ENCODE measurements at regions not wholly inside any gene's neighbourhood (a gene's known extent, or its start where the extent isn't known, plus 50 kb on each side); places are given as distances from the start of the nearest gene placed in this dataset.

DNA sequence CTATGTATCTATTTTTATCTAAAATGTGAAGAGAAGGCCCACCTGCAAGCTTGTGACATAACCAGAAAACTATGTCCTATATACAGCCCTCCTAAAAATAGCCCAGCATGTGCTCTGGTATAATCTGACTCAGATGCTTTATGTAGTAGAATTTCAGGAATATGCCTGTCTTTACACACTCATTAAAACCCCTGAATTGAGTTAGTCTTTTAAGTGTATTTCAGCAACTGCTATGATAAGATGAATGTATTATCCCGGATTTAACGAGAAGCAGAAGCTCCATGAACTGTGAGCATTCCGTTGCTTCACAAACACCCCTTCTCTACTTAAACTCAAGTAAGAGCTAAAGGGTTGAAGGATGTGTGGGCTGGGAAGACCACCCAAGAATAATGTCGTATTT, 89.9 kb upstream of the PRICKLE1 start:
- 97% methylated on average over 4 of the region's 4 CpGs for WGBS
- no peak overlapping the region for H3K27ac ChIP-seq (ENCODE audit: low read depth in 1 of 2, low read length in 1 of 2)
- no peaks in the 10 kb centered on the region for H3K9me3 ChIP-seq (ENCODE audit: control insufficient read depth in 2 of 2, insufficient read depth in 1 of 2, low read length in 1 of 2)
- H3K27me3 ChIP-seq (ENCODE audit: control insufficient read depth in 2 of 2, insufficient read depth in 1 of 2, low read length in 1 of 2) = no peaks in the 10 kb centered on the region
- no peaks in the 10 kb centered on the region for H3K36me3 ChIP-seq (ENCODE audit: control insufficient read depth in 2 of 2, insufficient read depth in 2 of 2, low read length in 1 of 2)
- H3K4me1 ChIP-seq (ENCODE audit: control insufficient read depth in 2 of 2, insufficient read depth in 2 of 2, low read length in 2 of 2) = no peaks in the 10 kb centered on the region
- H3K4me3 ChIP-seq (ENCODE audit: low read length in 2 of 2) = no peak overlapping the region
- DNase-seq (ENCODE audit: low read depth in 6 of 9, low spot score in 9 of 9) = no peak

- Histone ChIP-seq H3K27me3 (ENCODE audit: control insufficient read depth in 2 of 2, insufficient read depth in 1 of 2, low read length in 1 of 2) (no peaks in the 10 kb centered on the region), H3K9me3 (ENCODE audit: control insufficient read depth in 2 of 2, insufficient read depth in 1 of 2, low read length in 1 of 2) (no peaks in the 10 kb centered on the region), H3K27ac (ENCODE audit: low read depth in 1 of 2, low read length in 1 of 2) (no peak overlapping the region), H3K36me3 (ENCODE audit: control insufficient read depth in 2 of 2, insufficient read depth in 2 of 2, low read length in 1 of 2) (no peaks in the 10 kb centered on the region), H3K4me3 (ENCODE audit: low read length in 2 of 2) (no peak overlapping the region), H3K4me1 (ENCODE audit: control insufficient read depth in 2 of 2, insufficient read depth in 2 of 2, low read length in 2 of 2) (no peaks in the 10 kb centered on the region)
- 92% methylated on average over 2 of the region's 2 CpGs for WGBS
- DNase-seq (ENCODE audit: low read depth in 6 of 9, low spot score in 9 of 9) = no peak
These were observed 87.9 kb upstream of the PRICKLE1 start for GRCh38 chr12:42677461-42677860.

- no peak for DNase-seq (ENCODE audit: low read depth in 6 of 9, low spot score in 9 of 9)
- Histone ChIP-seq H3K4me1 (ENCODE audit: control insufficient read depth in 2 of 2, insufficient read depth in 2 of 2, low read length in 2 of 2) (no peaks in the 10 kb centered on the region), H3K27ac (ENCODE audit: low read depth in 1 of 2, low read length in 1 of 2) (no peak overlapping the region), H3K4me3 (ENCODE audit: low read length in 2 of 2) (no peak overlapping the region), H3K36me3 (ENCODE audit: control insufficient read depth in 2 of 2, insufficient read depth in 2 of 2, low read length in 1 of 2) (no peaks in the 10 kb centered on the region), H3K27me3 (ENCODE audit: control insufficient read depth in 2 of 2, insufficient read depth in 1 of 2, low read length in 1 of 2) (no peaks in the 10 kb centered on the region), H3K9me3 (ENCODE audit: control insufficient read depth in 2 of 2, insufficient read depth in 1 of 2, low read length in 1 of 2) (no peaks in the 10 kb centered on the region)
- WGBS = 87% methylated on average over 3 of the region's 3 CpGs
These were observed 84.0 kb upstream of the PRICKLE1 start for GRCh38 chr12:42673535-42673934.

DNA sequence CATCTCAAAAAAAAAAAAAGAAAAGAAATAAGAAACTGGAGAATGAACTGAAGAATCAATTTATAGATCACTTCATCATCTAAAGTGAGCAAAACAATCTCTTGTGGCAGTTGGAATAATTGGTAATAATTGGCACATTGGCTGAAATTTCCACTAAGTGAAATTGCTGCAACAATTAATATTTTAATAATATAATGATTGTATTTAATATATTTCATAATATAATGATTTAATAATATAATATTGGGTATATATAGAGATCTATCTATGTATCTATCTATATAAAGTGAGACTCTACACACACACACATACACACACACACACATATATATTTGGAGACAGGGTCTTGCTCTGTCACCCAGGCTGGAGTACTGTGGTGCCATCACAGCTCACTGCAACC, 81.2 kb upstream of the PRICKLE1 start:
- no peak for DNase-seq (ENCODE audit: low read depth in 6 of 9, low spot score in 9 of 9)
- Histone ChIP-seq H3K9me3 (ENCODE audit: control insufficient read depth in 2 of 2, insufficient read depth in 1 of 2, low read length in 1 of 2) (no peaks in the 10 kb centered on the region), H3K4me1 (ENCODE audit: control insufficient read depth in 2 of 2, insufficient read depth in 2 of 2, low read length in 2 of 2) (no peaks in the 10 kb centered on the region), H3K4me3 (ENCODE audit: low read length in 2 of 2) (no peak overlapping the region), H3K36me3 (ENCODE audit: control insufficient read depth in 2 of 2, insufficient read depth in 2 of 2, low read length in 1 of 2) (no peaks in the 10 kb centered on the region), H3K27ac (ENCODE audit: low read depth in 1 of 2, low read length in 1 of 2) (no peak overlapping the region), H3K27me3 (ENCODE audit: control insufficient read depth in 2 of 2, insufficient read depth in 1 of 2, low read length in 1 of 2) (no peaks in the 10 kb centered on the region)

- Histone ChIP-seq H3K36me3 (ENCODE audit: control insufficient read depth in 2 of 2, insufficient read depth in 2 of 2, low read length in 1 of 2) (no peaks in the 10 kb centered on the region), H3K4me3 (ENCODE audit: low read length in 2 of 2) (no peak overlapping the region), H3K27ac (ENCODE audit: low read depth in 1 of 2, low read length in 1 of 2) (no peak overlapping the region), H3K27me3 (ENCODE audit: control insufficient read depth in 2 of 2, insufficient read depth in 1 of 2, low read length in 1 of 2) (no peaks in the 10 kb centered on the region), H3K9me3 (ENCODE audit: control insufficient read depth in 2 of 2, insufficient read depth in 1 of 2, low read length in 1 of 2) (no peaks in the 10 kb centered on the region), H3K4me1 (ENCODE audit: control insufficient read depth in 2 of 2, insufficient read depth in 2 of 2, low read length in 2 of 2) (no peaks in the 10 kb centered on the region)
- WGBS = 69% methylated on average over 2 of the region's 2 CpGs
- no peak for DNase-seq (ENCODE audit: low read depth in 6 of 9, low spot score in 9 of 9)
These were observed 80.0 kb upstream of the PRICKLE1 start for GRCh38 chr12:42669553-42669952.

GRCh38 chr12:42666671-42667243, 77.2 kb upstream of the PRICKLE1 start:
- H3K9me3 ChIP-seq (ENCODE audit: control insufficient read depth in 2 of 2, insufficient read depth in 1 of 2, low read length in 1 of 2) = no peaks in the 10 kb centered on the region
- no peaks in the 10 kb centered on the region for H3K27me3 ChIP-seq (ENCODE audit: control insufficient read depth in 2 of 2, insufficient read depth in 1 of 2, low read length in 1 of 2)
- no peaks in the 10 kb centered on the region for H3K4me1 ChIP-seq (ENCODE audit: control insufficient read depth in 2 of 2, insufficient read depth in 2 of 2, low read length in 2 of 2)
- 89% methylated on average over 5 of the region's 5 CpGs for WGBS
- H3K4me3 ChIP-seq (ENCODE audit: low read length in 2 of 2) = no peak overlapping the region
- no peak for DNase-seq (ENCODE audit: low read depth in 6 of 9, low spot score in 9 of 9)
- H3K36me3 ChIP-seq (ENCODE audit: control insufficient read depth in 2 of 2, insufficient read depth in 2 of 2, low read length in 1 of 2) = no peaks in the 10 kb centered on the region
- H3K27ac ChIP-seq (ENCODE audit: low read depth in 1 of 2, low read length in 1 of 2) = no peak overlapping the region

DNA sequence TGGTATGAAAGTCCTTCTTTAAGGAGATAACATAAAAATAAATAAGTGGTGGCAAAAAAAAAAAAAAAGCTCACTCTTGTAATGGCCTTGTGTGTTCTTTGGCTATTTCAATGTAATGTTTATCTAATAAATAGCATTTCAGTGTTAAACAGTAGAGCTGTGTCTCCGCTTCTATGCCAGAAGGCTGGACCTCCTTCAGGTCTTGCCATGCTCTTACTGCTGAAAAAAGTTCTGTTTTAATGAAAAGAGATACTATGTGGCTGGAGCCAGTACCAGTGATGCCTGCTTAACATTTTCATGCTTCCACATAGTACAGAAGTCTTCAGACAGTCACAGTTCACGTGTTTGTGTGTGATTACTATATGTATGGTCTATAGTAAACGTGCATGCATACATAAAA, 74.1 kb upstream of the PRICKLE1 start:
- H3K36me3 ChIP-seq (ENCODE audit: control insufficient read depth in 2 of 2, insufficient read depth in 2 of 2, low read length in 1 of 2) = no peaks in the 10 kb centered on the region
- H3K4me1 ChIP-seq (ENCODE audit: control insufficient read depth in 2 of 2, insufficient read depth in 2 of 2, low read length in 2 of 2) = no peaks in the 10 kb centered on the region
- 86% methylated on average over 3 of the region's 3 CpGs for WGBS
- no peak overlapping the region for H3K27ac ChIP-seq (ENCODE audit: low read depth in 1 of 2, low read length in 1 of 2)
- H3K27me3 ChIP-seq (ENCODE audit: control insufficient read depth in 2 of 2, insufficient read depth in 1 of 2, low read length in 1 of 2) = no peaks in the 10 kb centered on the region
- no peak for DNase-seq (ENCODE audit: low read depth in 6 of 9, low spot score in 9 of 9)
- peaks cover 0 to 4% of the 10 kb centered on the region in 2 donors for H3K9me3 ChIP-seq (ENCODE audit: control insufficient read depth in 2 of 2, insufficient read depth in 1 of 2, low read length in 1 of 2)
- H3K4me3 ChIP-seq (ENCODE audit: low read length in 2 of 2) = no peak overlapping the region

DNA sequence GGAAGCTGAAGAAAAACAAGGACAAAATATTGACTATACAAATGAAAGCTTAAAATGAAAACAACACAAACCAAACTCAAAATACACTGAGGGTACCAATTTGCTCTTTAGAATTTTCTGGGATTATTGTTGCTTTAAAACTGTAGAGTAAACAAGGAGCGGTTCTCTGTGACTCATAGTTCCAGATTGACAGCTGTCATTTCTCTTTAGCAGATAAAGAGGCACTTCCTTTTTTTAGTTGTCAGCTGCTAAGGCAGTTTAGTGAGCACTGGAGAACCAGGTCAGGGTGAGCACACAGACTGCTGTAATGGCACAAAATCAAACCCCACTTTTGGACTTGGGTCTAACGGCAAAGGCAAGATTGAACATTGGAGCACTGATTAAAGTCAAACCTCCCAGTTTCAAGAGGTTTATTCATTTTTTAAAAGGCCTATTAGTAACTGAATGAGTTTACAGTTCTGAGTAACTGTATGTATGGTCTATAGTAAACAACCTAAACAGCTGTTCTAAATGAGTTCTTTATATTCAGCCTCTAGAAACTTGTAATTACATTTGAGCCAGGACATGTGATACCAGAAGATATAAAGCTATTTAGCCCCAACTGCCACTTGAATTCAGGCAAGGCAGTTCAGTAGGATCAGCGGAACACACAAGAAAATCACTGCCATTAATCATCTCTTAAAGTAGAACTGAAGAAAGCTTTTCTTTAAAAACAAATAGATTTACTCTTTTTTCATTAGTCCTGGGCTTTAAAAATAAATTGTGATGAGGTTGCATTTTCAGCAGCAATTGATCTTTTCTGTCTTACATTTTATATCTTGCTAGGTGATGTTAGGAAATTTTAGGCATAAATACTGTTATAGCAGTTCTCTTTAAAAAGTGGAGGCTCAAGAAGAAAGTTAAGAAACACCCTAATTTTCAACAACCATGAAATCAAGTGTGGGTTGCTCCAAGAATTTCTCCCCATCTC, 71.7 kb upstream of the PRICKLE1 start:
- WGBS = 71% methylated on average over 3 of the region's 3 CpGs
- no peak for DNase-seq (ENCODE audit: low read depth in 6 of 9, low spot score in 9 of 9)
- no peak overlapping the region for H3K27ac ChIP-seq (ENCODE audit: low read depth in 1 of 2, low read length in 1 of 2)

DNA sequence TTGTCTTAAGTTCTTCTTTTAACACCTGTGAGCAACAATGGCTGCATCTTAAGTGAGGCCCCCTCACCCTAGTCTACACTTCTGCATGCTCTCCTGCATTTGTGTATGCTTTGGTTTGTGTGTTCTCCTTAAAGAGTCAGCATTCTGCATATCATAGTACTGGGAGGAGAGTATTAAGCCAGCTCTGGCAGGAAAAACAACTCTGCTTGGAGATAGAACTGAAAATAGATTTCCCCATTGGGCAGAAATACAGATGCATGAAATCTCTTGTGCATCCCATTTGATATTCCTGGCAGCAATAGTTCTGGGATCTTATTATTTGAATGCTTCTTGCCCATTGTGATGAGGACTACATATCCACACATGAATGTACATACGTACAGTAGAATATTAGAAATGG, 70.6 kb upstream of the PRICKLE1 start:
- Histone ChIP-seq H3K4me1 (ENCODE audit: control insufficient read depth in 2 of 2, insufficient read depth in 2 of 2, low read length in 2 of 2) (no peaks in the 10 kb centered on the region), H3K27me3 (ENCODE audit: control insufficient read depth in 2 of 2, insufficient read depth in 1 of 2, low read length in 1 of 2) (no peaks in the 10 kb centered on the region), H3K27ac (ENCODE audit: low read depth in 1 of 2, low read length in 1 of 2) (no peak overlapping the region), H3K36me3 (ENCODE audit: control insufficient read depth in 2 of 2, insufficient read depth in 2 of 2, low read length in 1 of 2) (no peaks in the 10 kb centered on the region), H3K9me3 (ENCODE audit: control insufficient read depth in 2 of 2, insufficient read depth in 1 of 2, low read length in 1 of 2) (peaks cover 0 to 4% of the 10 kb centered on the region in 2 donors), H3K4me3 (ENCODE audit: low read length in 2 of 2) (no peak overlapping the region)
- 90% methylated on average over 1 of the region's 1 CpG for WGBS
- no peak for DNase-seq (ENCODE audit: low read depth in 6 of 9, low spot score in 9 of 9)

More for the DNA sequence above, 71.7 kb upstream of the PRICKLE1 start:
- Histone ChIP-seq H3K27me3 (ENCODE audit: control insufficient read depth in 2 of 2, insufficient read depth in 1 of 2, low read length in 1 of 2) (no peaks in the 10 kb centered on the region), H3K36me3 (ENCODE audit: control insufficient read depth in 2 of 2, insufficient read depth in 2 of 2, low read length in 1 of 2) (no peaks in the 10 kb centered on the region), H3K4me3 (ENCODE audit: low read length in 2 of 2) (no peak overlapping the region), H3K9me3 (ENCODE audit: control insufficient read depth in 2 of 2, insufficient read depth in 1 of 2, low read length in 1 of 2) (peaks cover 0 to 4% of the 10 kb centered on the region in 2 donors), H3K4me1 (ENCODE audit: control insufficient read depth in 2 of 2, insufficient read depth in 2 of 2, low read length in 2 of 2) (no peaks in the 10 kb centered on the region)

All from thymus (tissue), 11 donors.